Esophagus muscularis mucosa (tissue), 4 donors: ENCODE measurements at regions not wholly inside any gene's neighbourhood (a gene's known extent, or its start where the extent isn't known, plus 50 kb on each side); places are given as distances from the start of the nearest gene placed in this dataset.
"Not testable (repeated sequence)": the region's sequence is repeated elsewhere in the genome, so short reads cannot be mapped to it uniquely, and the experiment has no call there.

Source experiments
- DNase-seq: peaks from one replicate; pipeline ENCODE4 v3.0.0-alpha.2; 2017; ENCODE audit errors: extremely low spot score
- H3K27ac ChIP-seq, 4 donors: fragments of 200-600 bp; sonication (generic); replicated peaks in 1 of 4; 1 replicate in 3 of 4; 2 replicates in 1 of 4; pipeline ENCODE4 v1.5.1; 2016 to 2019; ENCODE audit warnings: mild to moderate bottlenecking in 1 of 4
- H3K27me3 ChIP-seq, 4 donors: fragments of 200-600 bp; sonication (generic); one replicate each; pipeline versions ENCODE4 v1.5.1 to v1.6.0; 2016 to 2019
- H3K36me3 ChIP-seq, 4 donors: fragments of 200-600 bp; sonication (generic); one replicate each; pipeline ENCODE4 v1.5.1; 2016 to 2019
- H3K4me1 ChIP-seq, 4 donors: fragments of 200-600 bp; sonication (generic); one replicate each; pipeline ENCODE4 v1.5.1; 2016 to 2019
- H3K4me3 ChIP-seq, 4 donors: fragments of 200-600 bp; sonication (generic); 1 replicate in 2 of 4; 2 replicates in 2 of 4; pipeline ENCODE4 v1.5.1; 2016 to 2019; ENCODE audit warnings: mild to moderate bottlenecking in 4 of 4, moderate library complexity in 1 of 4
- H3K9me3 ChIP-seq, 4 donors: fragments of 200-600 bp; sonication (generic); 1 replicate in 3 of 4; 2 replicates in 1 of 4; pipeline ENCODE4 v1.5.1; 2016 to 2019
- EP300 ChIP-seq: sonication (generic); formaldehyde crosslinking; IDR thresholded peaks from one replicate; pipeline ENCODE4 v1.6.1; 2017; ENCODE audit warnings: antibody characterized with exemption
- POLR2A ChIP-seq: fragments of 450-650 bp; IDR thresholded peaks from one replicate; pipeline ENCODE4 v1.6.1; 2017; ENCODE audit warnings: antibody characterized with exemption, moderate library complexity, mild to moderate bottlenecking, low read depth
- POLR2AphosphoS5 ChIP-seq, 2 donors: sonication (generic); formaldehyde crosslinking; IDR thresholded peaks; one replicate each; pipeline ENCODE4 v1.6.1; 2017; ENCODE audit warnings: antibody characterized with exemption in 2 of 2
- WGBS: methylation state at CpG from one replicate; pipeline ENCODE4 v1.1.5; 2018; 5-methylcytosine and 5-hydroxymethylcytosine counted together
- intact Hi-C: fragments of 100-400 bp; cut with DNase I; formaldehyde crosslinking; loops from one replicate; pipeline ENCODE4 v1.15.1; 2023
- TF ChIP-seq, protein P1 (sequence below), 3 experiments: fragments of 200-600 bp in 2 of 3; fragments of 450-650 bp in 1 of 3; sonication (generic) in 2 of 3; IDR thresholded peaks; one replicate each; pipeline ENCODE4 v1.5.1; 2017 to 2019; ENCODE audit warnings: antibody characterized with exemption in 3 of 3, mild to moderate bottlenecking in 2 of 3, moderate library complexity in 1 of 3

DNA sequence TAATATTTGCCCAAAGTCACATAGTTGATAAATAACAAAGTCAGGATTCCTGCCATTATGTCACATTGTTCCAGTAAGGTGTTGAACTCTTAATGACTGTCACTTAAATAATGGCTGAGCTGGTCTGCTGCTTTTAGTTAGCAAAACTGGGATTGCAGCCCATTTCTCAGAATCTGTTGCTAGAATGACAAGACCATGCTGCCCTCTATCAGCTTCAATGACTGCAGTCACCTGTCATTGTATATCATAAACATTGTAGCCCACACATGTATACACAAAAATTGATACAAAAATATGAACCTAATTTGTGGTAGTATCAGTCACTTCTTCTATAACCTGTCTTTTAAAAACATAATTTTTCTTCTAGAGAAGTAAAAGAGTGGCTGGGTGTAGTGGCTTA lies 121.1 kb downstream of the FAM161A start:
- TF ChIP-seq, protein P1, sequence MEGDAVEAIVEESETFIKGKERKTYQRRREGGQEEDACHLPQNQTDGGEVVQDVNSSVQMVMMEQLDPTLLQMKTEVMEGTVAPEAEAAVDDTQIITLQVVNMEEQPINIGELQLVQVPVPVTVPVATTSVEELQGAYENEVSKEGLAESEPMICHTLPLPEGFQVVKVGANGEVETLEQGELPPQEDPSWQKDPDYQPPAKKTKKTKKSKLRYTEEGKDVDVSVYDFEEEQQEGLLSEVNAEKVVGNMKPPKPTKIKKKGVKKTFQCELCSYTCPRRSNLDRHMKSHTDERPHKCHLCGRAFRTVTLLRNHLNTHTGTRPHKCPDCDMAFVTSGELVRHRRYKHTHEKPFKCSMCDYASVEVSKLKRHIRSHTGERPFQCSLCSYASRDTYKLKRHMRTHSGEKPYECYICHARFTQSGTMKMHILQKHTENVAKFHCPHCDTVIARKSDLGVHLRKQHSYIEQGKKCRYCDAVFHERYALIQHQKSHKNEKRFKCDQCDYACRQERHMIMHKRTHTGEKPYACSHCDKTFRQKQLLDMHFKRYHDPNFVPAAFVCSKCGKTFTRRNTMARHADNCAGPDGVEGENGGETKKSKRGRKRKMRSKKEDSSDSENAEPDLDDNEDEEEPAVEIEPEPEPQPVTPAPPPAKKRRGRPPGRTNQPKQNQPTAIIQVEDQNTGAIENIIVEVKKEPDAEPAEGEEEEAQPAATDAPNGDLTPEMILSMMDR (IDR thresholded peaks at IDR 0.05): no peak
- TF ChIP-seq POLR2A (no peak), EP300 (no peak), POLR2AphosphoS5 (IDR thresholded peaks at IDR 0.05) (no peak)
- no peaks in the 10 kb centered on the region for H3K36me3 ChIP-seq
- H3K4me1 ChIP-seq: no peaks in the 10 kb centered on the region
- no peaks in the 10 kb centered on the region for H3K9me3 ChIP-seq
- H3K27ac ChIP-seq: no peak overlapping the region
- no peaks in the 10 kb centered on the region for H3K27me3 ChIP-seq
- DNase-seq: no peak
- H3K4me3 ChIP-seq: no peak overlapping the region
- intact Hi-C loops: no loop called here

DNA sequence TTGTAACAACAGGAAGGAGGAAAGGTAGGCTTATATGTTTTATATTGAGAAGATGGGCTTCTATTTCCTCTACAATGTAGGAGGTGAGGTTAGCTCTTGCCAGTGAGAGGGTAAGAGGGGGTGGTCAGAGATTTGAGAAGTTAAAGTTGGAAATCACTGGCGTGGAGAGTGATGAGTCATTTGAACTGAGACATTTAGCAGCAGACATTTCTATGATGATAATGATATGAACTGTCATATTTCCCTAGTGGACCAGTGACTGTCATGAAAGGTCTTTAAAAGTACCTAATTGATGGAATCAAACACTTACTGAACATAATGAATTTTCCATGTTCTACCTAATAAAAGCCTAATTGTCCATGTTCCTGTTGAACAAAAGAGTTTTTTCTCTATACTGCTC lies 126.1 kb downstream of the FAM161A start:
- WGBS: 67% methylated on average over 1 of the region's 1 CpG
- no peak overlapping the region for H3K27ac ChIP-seq
- TF ChIP-seq POLR2A (no peak), EP300 (no peak), POLR2AphosphoS5 (IDR thresholded peaks at IDR 0.05) (no peak)
- TF ChIP-seq, protein P1 (IDR thresholded peaks at IDR 0.05): no peak
- intact Hi-C loops: no loop called here
- H3K9me3 ChIP-seq: no peaks in the 10 kb centered on the region
- H3K36me3 ChIP-seq: no peaks in the 10 kb centered on the region
- no peak overlapping the region for H3K4me3 ChIP-seq
- DNase-seq: no peak
- H3K4me1 ChIP-seq: no peaks in the 10 kb centered on the region
- H3K27me3 ChIP-seq: no peaks in the 10 kb centered on the region

DNA sequence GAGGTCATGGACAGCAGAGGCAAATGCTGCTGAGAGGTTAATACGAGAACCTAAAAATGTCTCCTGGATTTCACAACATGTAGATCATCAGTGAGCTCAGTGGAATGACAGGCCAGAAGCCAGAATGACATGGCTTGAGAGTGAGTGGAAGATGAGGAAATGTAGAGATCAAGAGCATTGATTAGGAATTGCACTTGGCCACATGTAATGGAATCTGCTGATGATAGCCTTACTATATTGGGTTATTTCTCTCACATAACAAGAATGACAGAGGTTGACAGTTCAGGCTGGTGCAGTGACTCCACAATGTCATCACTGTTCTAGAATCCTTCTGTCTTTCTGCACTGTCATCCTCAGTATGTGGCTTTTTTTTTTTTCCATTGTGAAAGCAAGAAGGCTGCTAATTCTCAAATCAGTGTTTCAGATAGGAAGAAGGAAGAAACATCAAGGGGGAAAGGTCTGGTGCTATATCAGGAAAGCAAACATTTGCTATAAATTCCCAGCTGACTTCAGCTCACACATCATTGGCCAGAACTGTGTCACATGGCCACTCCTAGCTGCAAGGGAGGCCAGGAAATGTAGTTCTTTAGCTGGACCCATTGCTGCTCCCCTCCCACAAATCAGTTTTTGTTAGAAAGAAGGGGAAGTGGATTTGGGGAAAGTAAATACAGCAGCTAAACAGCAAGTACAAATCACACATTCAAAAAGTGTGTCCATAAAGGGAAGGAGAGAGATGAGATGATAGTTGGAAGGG lies 127.2 kb downstream of the FAM161A start:
- Histone ChIP-seq H3K27ac (no peak overlapping the region), H3K9me3 (no peaks in the 10 kb centered on the region), H3K36me3 (no peaks in the 10 kb centered on the region), H3K4me3 (no peak overlapping the region), H3K27me3 (no peaks in the 10 kb centered on the region), H3K4me1 (no peaks in the 10 kb centered on the region)
- no peak for DNase-seq
- TF ChIP-seq POLR2AphosphoS5 (IDR thresholded peaks at IDR 0.05): no peak
- no peak for TF ChIP-seq POLR2A
- TF ChIP-seq EP300: no peak
- TF ChIP-seq, protein P1 (IDR thresholded peaks at IDR 0.05): no peak
- WGBS: 89% methylated on average over 1 of the region's 1 CpG
- intact Hi-C loops: no loop called here

DNA sequence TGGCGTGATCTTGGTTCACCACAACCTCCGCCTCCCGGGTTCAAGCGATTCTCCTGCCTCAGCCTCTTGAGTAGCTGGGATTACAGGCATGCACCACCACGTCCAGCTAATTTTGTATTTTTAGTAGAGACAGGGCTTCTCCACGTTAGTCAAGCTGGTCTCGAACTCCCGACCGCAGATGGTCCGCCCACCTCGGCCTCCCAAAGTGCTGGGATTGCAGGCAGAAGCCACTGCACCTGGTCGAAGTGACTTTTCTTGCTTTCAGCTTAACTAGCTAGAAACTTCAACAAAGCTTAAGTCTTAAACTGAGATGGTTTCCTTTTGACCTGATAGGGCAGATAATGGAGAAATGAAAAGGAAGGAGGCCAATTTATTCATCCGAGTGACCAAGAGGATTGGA lies 130.5 kb downstream of the FAM161A start:
- H3K27me3 ChIP-seq, H3K4me3 ChIP-seq, intact Hi-C loops, H3K36me3 ChIP-seq, H3K9me3 ChIP-seq, H3K4me1 ChIP-seq, H3K27ac ChIP-seq, DNase-seq: not testable (repeated sequence)
- 89% methylated on average over 13 of the region's 13 CpGs for whole genome bisulfite sequencing

DNA sequence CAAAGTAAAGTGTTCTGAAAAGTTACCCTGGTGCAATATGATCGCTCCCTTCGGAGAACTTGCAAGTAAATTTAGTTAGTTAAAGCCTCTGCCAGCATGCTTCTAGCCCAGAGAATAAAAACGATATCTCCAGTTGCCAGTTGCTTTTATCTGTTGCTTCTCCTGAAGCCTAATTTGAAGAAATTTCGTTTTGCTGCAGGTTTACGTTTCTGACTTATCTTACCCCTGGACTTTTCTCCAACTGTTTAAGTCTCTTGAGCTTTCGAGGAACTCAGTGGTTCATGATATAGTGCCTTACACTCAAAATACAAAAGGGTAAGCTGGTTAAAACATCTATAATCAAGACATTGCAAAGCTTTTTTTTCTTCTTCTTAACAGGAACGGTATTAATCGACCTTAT lies 131.1 kb downstream of the FAM161A start:
- DNase-seq: no peak
- no peaks in the 10 kb centered on the region for H3K36me3 ChIP-seq
- intact Hi-C loops: no loop called here

DNA sequence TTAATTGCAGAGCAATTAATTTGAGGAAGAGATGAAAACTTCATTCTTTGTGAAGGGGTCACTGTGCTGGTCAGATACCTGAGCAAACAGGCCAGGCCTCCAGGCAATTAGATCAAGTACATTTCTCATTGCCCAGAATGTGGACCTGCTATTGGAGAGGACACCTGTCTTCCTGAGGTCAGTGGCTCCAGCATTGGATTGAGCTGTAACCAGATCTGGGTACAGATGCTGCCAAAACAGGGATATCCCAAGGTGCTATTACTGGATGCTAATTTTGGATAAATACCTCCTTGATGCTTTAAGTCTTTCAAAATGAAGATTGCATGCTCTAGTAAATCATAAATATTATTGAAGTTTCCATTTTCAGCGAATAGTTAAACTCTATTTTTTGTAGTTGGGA lies 131.5 kb downstream of the FAM161A start:
- Histone ChIP-seq H3K4me3 (no peak overlapping the region), H3K27ac (no peak overlapping the region), H3K36me3 (no peaks in the 10 kb centered on the region), H3K4me1 (no peaks in the 10 kb centered on the region), H3K27me3 (no peaks in the 10 kb centered on the region), H3K9me3 (no peaks in the 10 kb centered on the region)
- WGBS: 100% methylated on average over 1 of the region's 1 CpG
- DNase-seq: no peak
- no peak for TF ChIP-seq POLR2AphosphoS5 (IDR thresholded peaks at IDR 0.05)
- TF ChIP-seq EP300: no peak
- TF ChIP-seq, protein P1 (IDR thresholded peaks at IDR 0.05): no peak
- no peak for TF ChIP-seq POLR2A
- intact Hi-C loops: no loop called here

More for the DNA sequence above, 131.1 kb downstream of the FAM161A start:
- H3K4me3 ChIP-seq: no peak overlapping the region
- TF ChIP-seq POLR2AphosphoS5 (IDR thresholded peaks at IDR 0.05): no peak
- no peak for TF ChIP-seq EP300
- no peak for TF ChIP-seq POLR2A
- no peaks in the 10 kb centered on the region for H3K27me3 ChIP-seq
- WGBS: 88% methylated on average over 8 of the region's 8 CpGs
- H3K4me1 ChIP-seq: no peaks in the 10 kb centered on the region
- no peaks in the 10 kb centered on the region for H3K9me3 ChIP-seq
- H3K27ac ChIP-seq: no peak overlapping the region
